ENCODE measurements at regions not wholly inside any gene's neighbourhood (a gene's known extent, or its start where the extent isn't known, plus 50 kb on each side); places are given as distances from the start of the nearest gene placed in this dataset.

- Histone ChIP-seq H3K27ac (no peak overlapping the region), H3K4me3 (no peak overlapping the region), H3K27me3 (ENCODE audit: insufficient read depth in 3 of 3, low read length in 2 of 3) (no peaks in the 10 kb centered on the region), H3K9me3 (no peaks in the 10 kb centered on the region), H3K36me3 (ENCODE audit: insufficient read depth in 1 of 2, low read depth in 1 of 2) (no peaks in the 10 kb centered on the region), H3K4me1 (no peaks in the 10 kb centered on the region)
- TF ChIP-seq, protein P1, sequence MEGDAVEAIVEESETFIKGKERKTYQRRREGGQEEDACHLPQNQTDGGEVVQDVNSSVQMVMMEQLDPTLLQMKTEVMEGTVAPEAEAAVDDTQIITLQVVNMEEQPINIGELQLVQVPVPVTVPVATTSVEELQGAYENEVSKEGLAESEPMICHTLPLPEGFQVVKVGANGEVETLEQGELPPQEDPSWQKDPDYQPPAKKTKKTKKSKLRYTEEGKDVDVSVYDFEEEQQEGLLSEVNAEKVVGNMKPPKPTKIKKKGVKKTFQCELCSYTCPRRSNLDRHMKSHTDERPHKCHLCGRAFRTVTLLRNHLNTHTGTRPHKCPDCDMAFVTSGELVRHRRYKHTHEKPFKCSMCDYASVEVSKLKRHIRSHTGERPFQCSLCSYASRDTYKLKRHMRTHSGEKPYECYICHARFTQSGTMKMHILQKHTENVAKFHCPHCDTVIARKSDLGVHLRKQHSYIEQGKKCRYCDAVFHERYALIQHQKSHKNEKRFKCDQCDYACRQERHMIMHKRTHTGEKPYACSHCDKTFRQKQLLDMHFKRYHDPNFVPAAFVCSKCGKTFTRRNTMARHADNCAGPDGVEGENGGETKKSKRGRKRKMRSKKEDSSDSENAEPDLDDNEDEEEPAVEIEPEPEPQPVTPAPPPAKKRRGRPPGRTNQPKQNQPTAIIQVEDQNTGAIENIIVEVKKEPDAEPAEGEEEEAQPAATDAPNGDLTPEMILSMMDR (IDR thresholded peaks at IDR 0.05) = no peak
- WGBS, 3 donors = 92 to 100% (median 95%) methylated on average over 1 of the region's 1 CpG
- intact Hi-C loops (cut with DNase I) = no loop called here
- ATAC-seq (no peak), DNase-seq (no peak)
Observed at GRCh38 chr2:75790814-75791467, 80.2 kb upstream of the GCFC2 start.

DNA sequence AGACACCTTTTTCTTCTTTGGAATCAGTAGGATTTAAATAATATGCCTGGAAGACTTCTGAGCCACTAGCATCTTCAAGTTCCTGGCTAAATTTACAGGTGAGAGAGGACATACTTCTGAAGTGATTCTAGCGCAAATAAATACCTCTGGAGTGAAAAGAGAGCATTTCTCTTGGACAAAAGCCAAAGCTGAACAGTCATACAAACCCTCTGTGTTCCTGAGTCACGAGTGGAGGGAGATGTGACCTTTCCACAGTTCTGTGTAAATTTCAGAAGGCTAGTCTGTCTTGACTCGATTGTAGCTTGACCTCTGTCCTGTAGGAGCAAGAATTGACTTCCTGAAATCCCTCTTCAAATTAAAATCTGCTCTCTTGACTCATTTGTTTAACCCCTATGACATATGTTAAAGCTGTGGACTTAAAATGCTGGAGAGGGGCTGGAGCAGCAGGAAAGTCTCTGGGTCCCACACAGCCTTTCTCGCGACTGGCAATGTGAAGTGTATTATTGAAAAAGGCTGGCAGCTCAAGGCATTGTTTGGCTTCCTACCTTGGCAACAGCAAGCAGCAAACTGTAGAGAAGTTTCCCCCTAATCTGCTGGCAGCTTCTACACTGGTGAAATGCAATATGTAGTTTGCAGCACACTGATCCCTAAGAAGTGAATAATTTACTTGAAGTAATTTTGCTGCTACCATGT, 79.6 kb upstream of the GCFC2 start:
- no peaks in the 10 kb centered on the region for H3K27me3 ChIP-seq (ENCODE audit: insufficient read depth in 3 of 3, low read length in 2 of 3)
- TF ChIP-seq, protein P1 (IDR thresholded peaks at IDR 0.05) = no peak
- no peaks in the 10 kb centered on the region for H3K4me1 ChIP-seq
- H3K36me3 ChIP-seq (ENCODE audit: insufficient read depth in 1 of 2, low read depth in 1 of 2) = no peaks in the 10 kb centered on the region
- WGBS, 3 donors = 31 to 46% (median 37%) methylated on average over 5 of the region's 5 CpGs
- H3K9me3 ChIP-seq = no peaks in the 10 kb centered on the region
- DNase-seq (no peak), ATAC-seq (no peak)
- H3K4me3 ChIP-seq = no peak overlapping the region
- H3K27ac ChIP-seq = no peak overlapping the region
- intact Hi-C loops (cut with DNase I) = no loop called here

DNA sequence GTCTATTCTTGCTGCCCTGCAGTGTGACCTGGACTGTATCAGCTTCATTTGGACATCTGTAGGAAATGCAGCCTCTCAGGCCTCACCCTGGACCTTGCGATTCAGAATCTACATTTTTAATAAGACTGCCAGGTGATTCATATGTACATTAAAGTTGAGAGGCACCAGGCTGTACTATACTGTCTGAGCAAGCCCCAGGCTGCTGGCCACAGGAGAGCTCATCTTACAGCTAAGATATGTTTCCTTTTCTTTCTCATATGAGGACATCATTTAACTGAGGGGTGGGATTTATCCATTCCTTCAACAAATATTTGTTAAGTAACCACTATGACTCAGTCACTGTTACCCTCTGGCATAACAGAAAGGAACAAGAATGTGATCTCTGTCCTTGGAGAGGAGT, 78.2 kb upstream of the GCFC2 start:
- Histone ChIP-seq H3K4me1 (no peaks in the 10 kb centered on the region), H3K9me3 (no peaks in the 10 kb centered on the region), H3K27ac (no peak overlapping the region), H3K36me3 (ENCODE audit: insufficient read depth in 1 of 2, low read depth in 1 of 2) (no peaks in the 10 kb centered on the region), H3K27me3 (ENCODE audit: insufficient read depth in 3 of 3, low read length in 2 of 3) (no peaks in the 10 kb centered on the region), H3K4me3 (no peak overlapping the region)
- ATAC-seq (no peak), DNase-seq (no peak)
- WGBS, 3 donors = 83 to 96% (median 95%) methylated on average over 1 of the region's 1 CpG
- TF ChIP-seq, protein P1 (IDR thresholded peaks at IDR 0.05) = no peak
- intact Hi-C loops (cut with DNase I) = loop anchor here (5.0 kb wide), 1 partner anchor 808 kb away; no protein-coding TSS in a partner anchor

DNA sequence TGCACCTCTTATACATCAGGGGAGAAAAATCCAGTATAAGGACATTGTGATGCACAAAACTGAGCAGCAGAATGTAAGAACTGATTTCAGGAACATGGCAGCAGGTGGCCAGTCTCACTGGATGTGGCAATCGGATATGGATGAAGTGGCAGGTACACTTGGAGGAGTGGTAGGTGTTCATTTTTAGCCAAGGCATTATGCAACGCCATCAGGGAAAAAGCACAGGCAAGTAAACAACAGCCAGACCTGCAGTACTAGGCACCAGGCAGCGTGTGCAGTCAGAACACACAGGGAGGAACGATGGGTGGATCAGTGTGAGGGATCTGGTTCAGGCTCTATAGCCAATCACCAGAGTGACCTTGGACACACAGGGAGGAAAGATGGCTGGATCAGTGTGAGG, 77.4 kb upstream of the GCFC2 start:
- no peaks in the 10 kb centered on the region for H3K36me3 ChIP-seq (ENCODE audit: insufficient read depth in 1 of 2, low read depth in 1 of 2)
- TF ChIP-seq, protein P1 (IDR thresholded peaks at IDR 0.05) = no peak
- 67 to 76% (median 67%) methylated on average over 4 of the region's 4 CpGs for WGBS, 3 donors
- no peak overlapping the region for H3K27ac ChIP-seq
- no peak overlapping the region for H3K4me3 ChIP-seq
- H3K4me1 ChIP-seq = no peaks in the 10 kb centered on the region
- no peaks in the 10 kb centered on the region for H3K9me3 ChIP-seq
- no peaks in the 10 kb centered on the region for H3K27me3 ChIP-seq (ENCODE audit: insufficient read depth in 3 of 3, low read length in 2 of 3)
- DNase-seq (no peak), ATAC-seq (peak in 1 of 4 donors; percentile 36)
- intact Hi-C loops (cut with DNase I) = loop anchor here (5.0 kb wide), 1 partner anchor 809 kb away; no protein-coding TSS in a partner anchor
